ENCODE measurements at regions not wholly inside any gene's neighbourhood (a gene's known extent, or its start where the extent isn't known, plus 50 kb on each side); places are given as distances from the start of the nearest gene placed in this dataset.

DNA sequence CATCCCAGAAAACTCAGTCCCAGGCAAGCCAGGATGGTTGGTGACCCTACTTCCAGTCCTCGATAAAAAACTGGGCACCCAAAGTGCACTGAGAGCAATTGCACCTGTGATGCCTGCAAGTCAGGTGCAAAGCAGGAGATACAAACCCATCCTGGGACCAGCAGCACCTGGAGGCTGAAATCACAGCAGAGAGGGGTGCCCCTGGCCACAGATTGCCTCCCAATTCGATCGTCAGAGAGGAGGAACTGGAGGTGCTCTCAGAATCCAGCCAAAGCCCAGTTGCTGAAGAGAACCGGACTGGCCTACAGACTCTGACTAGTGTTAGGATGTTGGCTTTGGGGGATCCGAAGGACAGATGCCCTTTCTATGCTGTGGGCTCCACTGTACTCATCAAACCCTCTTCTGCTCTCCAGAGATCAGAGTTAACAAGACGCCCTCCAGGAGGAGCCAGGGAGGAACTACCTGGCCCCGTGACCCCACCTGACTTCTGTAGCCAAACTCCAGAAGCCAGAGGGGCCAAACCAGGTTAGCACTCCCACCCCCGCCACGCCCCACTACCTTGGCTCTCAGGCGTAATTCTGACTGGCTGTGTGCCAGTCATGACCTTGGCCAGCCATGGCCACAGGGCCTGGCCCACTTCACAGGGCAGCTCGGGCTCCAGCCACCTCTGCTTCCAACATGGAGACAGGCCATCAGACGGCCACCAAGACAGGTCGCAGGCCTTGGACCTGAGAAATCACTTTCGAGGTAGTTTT, 284.5 kb upstream of the RTL1 start:
- ChIA-PET CTCF (no interaction called here), POLR2A (ENCODE audit: unreplicated experiment) (no interaction called here)
- no peak overlapping the region for H3K56ac ChIP-seq (ENCODE audit: extremely low read depth, insufficient read depth, low read length)
- H3K36me3 ChIP-seq (ENCODE audit: control insufficient read depth, insufficient read depth, low read length) = no peaks in the 10 kb centered on the region
- no peak overlapping the region for H3K14ac ChIP-seq (replicated peaks; ENCODE audit: low read depth, low read length)
- H3K9me3 ChIP-seq (ENCODE audit: control insufficient read depth, insufficient read depth, low read length) = no peaks in the 10 kb centered on the region
- no peak overlapping the region for H2BK15ac ChIP-seq (ENCODE audit: low read depth, low read length)
- 73% methylated on average over 7 of the region's 14 CpGs; no CpG with 5 or more reads in 1 of the 2 experiments for WGBS, 2 experiments (ENCODE audit: extremely low coverage in 2 of 2, insufficient read length in 1 of 2)
- no peak overlapping the region for H2AFZ ChIP-seq (replicated peaks; ENCODE audit: low read length, poor library complexity)
- dilution Hi-C loops (cut with HindIII; ENCODE audit: low sequenced_read_pairs, unreplicated experiment) = no loop called here
- intact Hi-C loops (cut with micrococcal nuclease) = no loop called here
- no peak overlapping the region for H2BK5ac ChIP-seq (ENCODE audit: low read depth, low read length, poor library complexity, severe bottlenecking)
- H4K91ac ChIP-seq (ENCODE audit: insufficient read depth, low read depth, low read length) = no peak overlapping the region
- TF ChIP-seq FOS (IDR thresholded peaks at IDR 0.05; ENCODE audit: low read depth, low read length) (no peak), NFE2L2 (IDR thresholded peaks at IDR 0.05; ENCODE audit: low read depth, low read length) (no peak), MXI1 (IDR thresholded peaks at IDR 0.05; ENCODE audit: borderline replicate concordance, low read depth, low read length) (no peak), MAZ (IDR thresholded peaks at IDR 0.05; ENCODE audit: borderline replicate concordance, low read depth, low read length) (no peak), POLR2A (IDR thresholded peaks at IDR 0.05; ENCODE audit: low read depth, low read length) (no peak), RFX5 (IDR thresholded peaks at IDR 0.05; ENCODE audit: low read depth, low read length) (no peak), CHD1 (IDR thresholded peaks at IDR 0.05; ENCODE audit: low read depth, low read length) (no peak), RAD21 (IDR thresholded peaks at IDR 0.05; ENCODE audit: low read length) (no peak), USF2 (IDR thresholded peaks at IDR 0.05; ENCODE audit: low read depth, low read length) (no peak), BHLHE40 (IDR thresholded peaks at IDR 0.05; ENCODE audit: low read depth, low read length) (no peak), CEBPB (IDR thresholded peaks at IDR 0.05; ENCODE audit: low read depth, low read length) (no peak), RCOR1 (IDR thresholded peaks at IDR 0.05; ENCODE audit: insufficient replicate concordance, low read length) (no peak), MAFK (IDR thresholded peaks at IDR 0.05; ENCODE audit: low read depth, low read length) (no peak), SMC3 (IDR thresholded peaks at IDR 0.05; ENCODE audit: low read depth, low read length) (no peak)
- TF ChIP-seq, protein P1, sequence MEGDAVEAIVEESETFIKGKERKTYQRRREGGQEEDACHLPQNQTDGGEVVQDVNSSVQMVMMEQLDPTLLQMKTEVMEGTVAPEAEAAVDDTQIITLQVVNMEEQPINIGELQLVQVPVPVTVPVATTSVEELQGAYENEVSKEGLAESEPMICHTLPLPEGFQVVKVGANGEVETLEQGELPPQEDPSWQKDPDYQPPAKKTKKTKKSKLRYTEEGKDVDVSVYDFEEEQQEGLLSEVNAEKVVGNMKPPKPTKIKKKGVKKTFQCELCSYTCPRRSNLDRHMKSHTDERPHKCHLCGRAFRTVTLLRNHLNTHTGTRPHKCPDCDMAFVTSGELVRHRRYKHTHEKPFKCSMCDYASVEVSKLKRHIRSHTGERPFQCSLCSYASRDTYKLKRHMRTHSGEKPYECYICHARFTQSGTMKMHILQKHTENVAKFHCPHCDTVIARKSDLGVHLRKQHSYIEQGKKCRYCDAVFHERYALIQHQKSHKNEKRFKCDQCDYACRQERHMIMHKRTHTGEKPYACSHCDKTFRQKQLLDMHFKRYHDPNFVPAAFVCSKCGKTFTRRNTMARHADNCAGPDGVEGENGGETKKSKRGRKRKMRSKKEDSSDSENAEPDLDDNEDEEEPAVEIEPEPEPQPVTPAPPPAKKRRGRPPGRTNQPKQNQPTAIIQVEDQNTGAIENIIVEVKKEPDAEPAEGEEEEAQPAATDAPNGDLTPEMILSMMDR (conservative IDR thresholded peaks at IDR 0.05; ENCODE audit: low read depth, low read length) = no peak
- TF ChIP-seq, protein P2, sequence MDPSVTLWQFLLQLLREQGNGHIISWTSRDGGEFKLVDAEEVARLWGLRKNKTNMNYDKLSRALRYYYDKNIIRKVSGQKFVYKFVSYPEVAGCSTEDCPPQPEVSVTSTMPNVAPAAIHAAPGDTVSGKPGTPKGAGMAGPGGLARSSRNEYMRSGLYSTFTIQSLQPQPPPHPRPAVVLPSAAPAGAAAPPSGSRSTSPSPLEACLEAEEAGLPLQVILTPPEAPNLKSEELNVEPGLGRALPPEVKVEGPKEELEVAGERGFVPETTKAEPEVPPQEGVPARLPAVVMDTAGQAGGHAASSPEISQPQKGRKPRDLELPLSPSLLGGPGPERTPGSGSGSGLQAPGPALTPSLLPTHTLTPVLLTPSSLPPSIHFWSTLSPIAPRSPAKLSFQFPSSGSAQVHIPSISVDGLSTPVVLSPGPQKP (IDR thresholded peaks at IDR 0.05; ENCODE audit: borderline replicate concordance, low read depth, low read length) = no peak
- H3K4ac ChIP-seq (ENCODE audit: low read depth, low read length) = no peak overlapping the region
- H3K18ac ChIP-seq (ENCODE audit: low read depth, low read length) = no peak overlapping the region
- no peak overlapping the region for H2AK9ac ChIP-seq (replicated peaks; ENCODE audit: low read depth, low read length, poor library complexity)
- no peak overlapping the region for H3K4me3 ChIP-seq (ENCODE audit: insufficient read depth, low read depth, low read length)
- no peak overlapping the region for H4K8ac ChIP-seq (ENCODE audit: low read depth in 2 of 2, low read length in 2 of 2)
- no peaks in the 10 kb centered on the region for H3K4me1 ChIP-seq (ENCODE audit: control insufficient read depth, insufficient read depth, low read length)
- H2BK120ac ChIP-seq (ENCODE audit: low read depth, low read length) = no peak overlapping the region
- H2AK5ac ChIP-seq (ENCODE audit: low read depth, low read length) = no peak overlapping the region
- no peak overlapping the region for H2BK20ac ChIP-seq (ENCODE audit: low read depth, low read length)
- H4K20me1 ChIP-seq (ENCODE audit: insufficient read depth, low read length) = no peaks in the 10 kb centered on the region; the same call in 1 of the 2 replicates
- DNase-seq (no peak), ATAC-seq (ENCODE audit: low read depth) (no peak)
- no peak overlapping the region for H4K5ac ChIP-seq (ENCODE audit: low read depth, low read length)
- no peaks in the 10 kb centered on the region for H3K9me1 ChIP-seq (ENCODE audit: insufficient read depth, low read length)
- in situ Hi-C loops (cut with MboI; ENCODE audit: low sequenced_read_pairs) = no loop called here
- H3K27ac ChIP-seq (ENCODE audit: insufficient read depth, low read length) = no peak overlapping the region
- no peak overlapping the region for H3K4me2 ChIP-seq (ENCODE audit: low read depth, low read length)
- BruUV-seq (replicated peaks) = no TSS peak
- H3K27me3 ChIP-seq (ENCODE audit: control insufficient read depth, insufficient read depth, low read length) = peaks cover 30% of the 10 kb centered on the region
- no peak overlapping the region for H3K23ac ChIP-seq (ENCODE audit: low read depth, low read length)
- no peaks in the 10 kb centered on the region for H3K79me1 ChIP-seq (ENCODE audit: low read depth in 1 of 2, low read length in 2 of 2)
- H3K9ac ChIP-seq (ENCODE audit: low read depth, low read length) = no peak overlapping the region
